HCT116 (cell line): ENCODE measurements at regions not wholly inside any gene's neighbourhood (a gene's known extent, or its start where the extent isn't known, plus 50 kb on each side); places are given as distances from the start of the nearest gene placed in this dataset.
A peak's percentile ranks its signal among the peaks of the same experiment; 100 is the strongest.

Experiments used
- ATAC-seq: fragments of 200-7000 bp; cut with Tn5 transposase; 2 replicates; pipeline ENCODE4 v1.9.1; 2020; ENCODE audit warnings: mild to moderate bottlenecking, moderate library complexity
- BruUV-seq: library from RNA; stranded (reverse); fragments of 400-500 nt; replicated peaks from 2 replicates; lab custom pipeline; 2021; lab: Mats Ljungman, UMichigan
- CTCF ChIA-PET: fragments of 300-600 bp; sonication (Branson Sonifier 250); formaldehyde crosslinking; loops from one replicate; lab custom pipeline; 2021; ENCODE audit warnings: antibody characterized with exemption; lab: Charles Lee
- POLR2A ChIA-PET: fragments of 300-600, 350-600 bp; sonication (Branson Sonifier 250); formaldehyde crosslinking; loops from one replicate; lab custom pipeline; 2021; ENCODE audit warnings: antibody characterized with exemption; lab: Charles Lee
- RAD21 ChIA-PET, 2 experiments: fragments of 300-600 bp; sonication (Branson Sonifier 250); formaldehyde crosslinking; loops; one replicate each; lab custom pipeline; 2023; ENCODE audit warnings: low total read pairs in 2 of 2; ENCODE audit not compliant: uncharacterized antibody in 2 of 2, unreplicated experiment in 2 of 2, low non-redundant PET in 1 of 2; lab: Charles Lee
- DNase-seq: peaks from one replicate; pipeline ENCODE4 v3.0.0-alpha.2; 2010; ENCODE audit warnings: low read depth, low spot score
- H2AFZ ChIP-seq: fragments of 200-600 bp; shearing (Covaris generic), sonication (generic); 2 replicates; pipeline ENCODE4 v1.6.1; 2017; ENCODE audit warnings: low read depth, mixed run types, mixed read lengths, antibody characterized with exemption, low read length; ENCODE audit not compliant: poor library complexity, severe bottlenecking
- H3K27ac ChIP-seq: 2 replicates; pipeline ENCODE4 v1.5.1; 2012; ENCODE audit warnings: low read depth, low read length
- H3K27me3 ChIP-seq: fragments of 200-600 bp; sonication (generic); 2 replicates; pipeline ENCODE4 v1.6.1; 2016; ENCODE audit warnings: mixed run types, low read length, mixed read lengths; ENCODE audit not compliant: insufficient read depth
- H3K36me3 ChIP-seq, 2 experiments: fragments of 200-500 bp in 1 of 2; fragments of 200-600 bp in 1 of 2; sonication (Bioruptor generic) in 1 of 2; sonication (generic) in 1 of 2; 2 replicates each; pipeline versions ENCODE4 v1.5.1 to v1.6.1; 2014 to 2016; ENCODE audit warnings: low read length in 2 of 2, inconsistent platforms in 1 of 2, mixed read lengths in 1 of 2, mixed run types in 1 of 2; ENCODE audit not compliant: insufficient read depth in 2 of 2, control insufficient read depth in 1 of 2
- H3K4me1 ChIP-seq, 2 experiments: fragments of 200-600 bp in 1 of 2; sonication (generic) in 1 of 2; 2 replicates each; pipeline versions ENCODE4 v1.5.1 to v1.6.1; 2012 to 2017; ENCODE audit warnings: low read length in 2 of 2, inconsistent platforms in 1 of 2, mild to moderate bottlenecking in 1 of 2, mixed read lengths in 1 of 2, mixed run types in 1 of 2, moderate library complexity in 1 of 2; ENCODE audit not compliant: insufficient read depth in 2 of 2, control insufficient read depth in 1 of 2
- H3K4me2 ChIP-seq: fragments of 200-600 bp; sonication (generic); 2 replicates; pipeline ENCODE4 v1.6.1; 2017; ENCODE audit warnings: mixed run types, low read length, mixed read lengths
- H3K4me3 ChIP-seq, 2 experiments: fragments of 200-600 bp in 1 of 2; sonication (generic) in 1 of 2; replicated peaks in 1 of 2; 2 replicates each; pipeline ENCODE4 v1.5.1; 2011 to 2016; ENCODE audit warnings: low read length in 2 of 2, control low read depth in 1 of 2, low read depth in 1 of 2, mild to moderate bottlenecking in 1 of 2, mixed read lengths in 1 of 2, mixed run types in 1 of 2
- H3K79me2 ChIP-seq: fragments of 200-600 bp; sonication (generic); 2 replicates; pipeline ENCODE4 v1.6.1; 2017; ENCODE audit warnings: mild to moderate bottlenecking, mixed run types, low read length, moderate library complexity, mixed read lengths; ENCODE audit not compliant: insufficient read depth
- H3K9ac ChIP-seq: fragments of 200-600 bp; sonication (generic); 2 replicates; pipeline ENCODE4 v1.6.1; 2016; ENCODE audit warnings: low read length, mixed read lengths
- H3K9me2 ChIP-seq: fragments of 200-600 bp; sonication (generic), shearing (Covaris generic); 2 replicates; pipeline ENCODE4 v1.6.1; 2017; ENCODE audit warnings: mixed run types, mild to moderate bottlenecking, moderate library complexity; ENCODE audit not compliant: insufficient read depth
- H3K9me3 ChIP-seq, 2 experiments: fragments of 200-500 bp in 1 of 2; fragments of 200-600 bp in 1 of 2; sonication (Bioruptor generic) in 1 of 2; sonication (generic) in 1 of 2; 2 replicates each; pipeline ENCODE4 v1.6.1; 2014 to 2017; ENCODE audit warnings: low read length in 2 of 2, mixed read lengths in 2 of 2, inconsistent platforms in 1 of 2, low read depth in 1 of 2, mild to moderate bottlenecking in 1 of 2, mixed run types in 1 of 2, moderate library complexity in 1 of 2; ENCODE audit not compliant: control insufficient read depth in 1 of 2, insufficient read depth in 1 of 2
- H4K20me1 ChIP-seq: fragments of 200-600 bp; sonication (generic), shearing (Covaris generic); 2 replicates; pipeline ENCODE4 v1.6.1; 2017; ENCODE audit warnings: mixed run types, mild to moderate bottlenecking, moderate library complexity; ENCODE audit not compliant: insufficient read depth
- EZH2 ChIP-seq: fragments of 200-600 bp; sonication (generic); IDR thresholded peaks from 2 replicates; pipeline ENCODE4 v1.6.1; 2017; ENCODE audit warnings: antibody characterized with exemption, mixed run types
- FOSL1 ChIP-seq: IDR thresholded peaks from 2 replicates; pipeline ENCODE4 v1.6.1; 2012; ENCODE audit warnings: low read depth
- POLR2AphosphoS5 ChIP-seq: IDR thresholded peaks from 2 replicates; pipeline ENCODE4 v1.6.1; 2011; ENCODE audit warnings: mild to moderate bottlenecking, low read depth, low read length, moderate library complexity
- RAD21 ChIP-seq: IDR thresholded peaks from 2 replicates; pipeline ENCODE4 v1.6.1; 2012; ENCODE audit warnings: low read depth, mild to moderate bottlenecking
- SIN3A ChIP-seq: IDR thresholded peaks from 2 replicates; pipeline ENCODE4 v1.6.1; 2012; ENCODE audit warnings: low read depth
- SP1 ChIP-seq: IDR thresholded peaks from 2 replicates; pipeline ENCODE4 v1.6.1; 2012; ENCODE audit warnings: low read depth
- SRF ChIP-seq: IDR thresholded peaks from 2 replicates; pipeline ENCODE4 v1.6.1; 2012; ENCODE audit warnings: low read depth
- intact Hi-C: fragments of 100-400 bp; cut with micrococcal nuclease; formaldehyde crosslinking; loops from 2 replicates; pipeline ENCODE4 v1.10.0; 2022
- TF ChIP-seq, protein P1 (sequence below): IDR thresholded peaks from 2 replicates; pipeline ENCODE4 v1.6.1; 2011; ENCODE audit warnings: mild to moderate bottlenecking, low read length, moderate library complexity; ENCODE audit not compliant: insufficient replicate concordance; ENCODE audit errors: extremely low read depth

DNA sequence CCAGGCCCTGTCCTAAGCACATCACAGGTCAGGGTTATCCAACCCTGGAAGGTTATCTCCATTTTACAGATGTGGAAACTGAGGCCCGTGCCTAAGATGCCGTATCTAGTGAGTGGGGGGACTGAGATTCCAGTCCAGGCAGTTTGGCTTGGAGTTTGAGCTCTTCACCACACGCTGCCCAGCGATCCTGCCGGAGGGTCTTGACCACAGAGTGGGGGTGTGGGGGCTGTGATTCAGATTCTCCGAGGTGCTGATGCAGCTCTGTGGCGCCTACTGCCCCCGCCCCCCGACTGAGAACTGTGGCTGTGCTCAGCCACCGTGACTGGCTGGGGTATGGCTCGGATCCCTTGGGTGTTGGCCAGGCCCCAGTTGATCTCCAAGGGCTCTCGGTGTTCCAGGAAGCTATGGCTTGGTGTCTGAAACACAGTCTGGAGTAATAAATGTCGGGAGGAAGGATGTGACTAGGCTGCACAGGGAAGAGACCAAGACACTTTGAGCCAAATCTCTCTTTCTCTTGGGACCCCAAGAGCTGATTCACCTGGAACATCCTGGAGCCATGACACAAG lies 60.6 kb upstream of the RASD2 start:
- no peak for DNase-seq
- Histone ChIP-seq H3K27me3 (no peaks in the 10 kb centered on the region), H3K9me3 (no peaks in the 10 kb centered on the region), H2AFZ (no peak overlapping the region), H3K36me3 (no peaks in the 10 kb centered on the region), H3K27ac (no peak overlapping the region), H3K4me3 (no peak overlapping the region), H3K9me2 (no peaks in the 10 kb centered on the region), H3K4me1 (peaks cover 14 to 26% of the 10 kb centered on the region in 2 experiments), H4K20me1 (no peaks in the 10 kb centered on the region), H3K4me2 (no peak overlapping the region), H3K79me2 (no peaks in the 10 kb centered on the region), H3K9ac (no peak overlapping the region)
- no peak for ATAC-seq
- ChIA-PET POLR2A (interaction anchor here (1.2 kb wide), 1 partner anchor 49 kb away, joined by 4 read pairs; no protein-coding TSS in a partner anchor), RAD21 (no interaction called here), CTCF (no interaction called here)
- intact Hi-C loops = loop anchor here (5.0 kb wide), 1 partner anchor 128 kb away; no protein-coding TSS in a partner anchor
- TF ChIP-seq SRF (no peak), RAD21 (no peak), EZH2 (no peak), SIN3A (no peak)
- no TSS peak for BruUV-seq

DNA sequence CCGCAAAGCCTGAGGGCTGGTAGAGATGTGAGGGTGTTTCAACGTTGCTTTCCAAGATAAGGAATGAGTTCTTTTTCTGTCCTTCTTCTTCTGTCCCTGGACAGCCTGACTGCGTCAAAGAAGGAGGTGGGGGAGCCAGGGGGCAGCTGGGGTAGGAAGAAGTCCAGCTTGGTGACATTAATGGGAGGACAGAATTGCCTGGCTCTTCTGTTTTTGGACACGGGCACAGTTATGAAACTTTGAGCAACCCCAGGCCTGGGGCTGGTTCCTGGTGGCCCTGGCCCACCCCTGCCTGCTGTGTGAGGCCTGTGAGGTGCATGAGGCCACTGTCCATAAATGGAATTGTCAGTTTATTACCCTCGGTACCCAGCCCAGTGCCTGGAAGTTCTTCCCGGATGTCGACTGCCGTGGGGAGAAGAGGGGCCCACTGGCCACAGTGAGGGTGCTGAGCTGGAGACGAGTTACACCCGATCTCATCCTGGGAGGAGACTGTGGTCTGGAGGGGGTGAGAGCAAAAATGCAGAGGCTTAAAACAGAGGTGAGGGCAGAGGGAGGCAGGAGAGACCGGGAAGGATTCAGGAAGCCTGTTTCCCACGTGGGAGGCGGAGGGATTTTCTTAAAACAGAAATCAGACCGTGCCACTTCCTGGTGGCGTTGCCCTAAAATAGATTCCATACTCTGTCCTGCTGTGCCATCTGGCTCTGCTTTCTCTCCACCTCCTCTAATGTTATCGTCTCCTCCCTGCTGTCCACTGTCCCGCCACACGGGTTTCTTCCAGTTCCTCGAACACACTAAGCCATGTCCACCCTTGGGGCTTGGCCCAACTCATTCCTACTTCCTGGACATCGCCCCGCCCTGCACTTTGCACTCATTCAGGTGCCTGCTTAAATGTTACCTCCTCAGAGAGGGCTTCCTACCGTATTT lies 59.7 kb upstream of the RASD2 start:
- ATAC-seq (peak; percentile 48; the same call in 1 of the 2 replicates), DNase-seq (no peak)
- TF ChIP-seq, protein P1, sequence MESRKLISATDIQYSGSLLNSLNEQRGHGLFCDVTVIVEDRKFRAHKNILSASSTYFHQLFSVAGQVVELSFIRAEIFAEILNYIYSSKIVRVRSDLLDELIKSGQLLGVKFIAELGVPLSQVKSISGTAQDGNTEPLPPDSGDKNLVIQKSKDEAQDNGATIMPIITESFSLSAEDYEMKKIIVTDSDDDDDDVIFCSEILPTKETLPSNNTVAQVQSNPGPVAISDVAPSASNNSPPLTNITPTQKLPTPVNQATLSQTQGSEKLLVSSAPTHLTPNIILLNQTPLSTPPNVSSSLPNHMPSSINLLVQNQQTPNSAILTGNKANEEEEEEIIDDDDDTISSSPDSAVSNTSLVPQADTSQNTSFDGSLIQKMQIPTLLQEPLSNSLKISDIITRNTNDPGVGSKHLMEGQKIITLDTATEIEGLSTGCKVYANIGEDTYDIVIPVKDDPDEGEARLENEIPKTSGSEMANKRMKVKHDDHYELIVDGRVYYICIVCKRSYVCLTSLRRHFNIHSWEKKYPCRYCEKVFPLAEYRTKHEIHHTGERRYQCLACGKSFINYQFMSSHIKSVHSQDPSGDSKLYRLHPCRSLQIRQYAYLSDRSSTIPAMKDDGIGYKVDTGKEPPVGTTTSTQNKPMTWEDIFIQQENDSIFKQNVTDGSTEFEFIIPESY = no peak
- TF ChIP-seq FOSL1 (no peak), SP1 (no peak), POLR2AphosphoS5 (no peak)
- Histone ChIP-seq H3K27ac (peak overlapping the region; percentile 28; the same call in 1 of the 2 replicates), H3K4me2 (0 out of 2 replicates have a peak overlapping the region, but pooled peaks have one; percentile 7), H3K9ac (no peak overlapping the region), H3K4me1 (peaks cover 14 to 26% of the 10 kb centered on the region in 2 experiments), H3K27me3 (no peaks in the 10 kb centered on the region), H3K4me3 (no peak overlapping the region), H3K36me3 (no peaks in the 10 kb centered on the region), H4K20me1 (no peaks in the 10 kb centered on the region), H3K9me3 (no peaks in the 10 kb centered on the region), H3K9me2 (no peaks in the 10 kb centered on the region), H2AFZ (no peak overlapping the region), H3K79me2 (no peaks in the 10 kb centered on the region)
- intact Hi-C loops = no loop called here
- BruUV-seq = no TSS peak
- CTCF ChIA-PET = no interaction called here
- RAD21 ChIA-PET = no interaction called here
- POLR2A ChIA-PET = interaction anchor here (1.2 kb wide), 1 partner anchor 50 kb away, joined by 4 read pairs; no protein-coding TSS in a partner anchor
